GM21390 (cell line): ENCODE measurements at regions not wholly inside any gene's neighbourhood (a gene's known extent, or its start where the extent isn't known, plus 50 kb on each side); places are given as distances from the start of the nearest gene placed in this dataset.
"Not testable (repeated sequence)": the region's sequence is repeated elsewhere in the genome, so short reads cannot be mapped to it uniquely, and the experiment has no call there.

Source experiments
- ATAC-seq: cut with Tn5 transposase; IDR thresholded peaks from one replicate; pipeline ENCODE4 v1.9.1; 2021; ENCODE audit not compliant: unreplicated experiment

DNA sequence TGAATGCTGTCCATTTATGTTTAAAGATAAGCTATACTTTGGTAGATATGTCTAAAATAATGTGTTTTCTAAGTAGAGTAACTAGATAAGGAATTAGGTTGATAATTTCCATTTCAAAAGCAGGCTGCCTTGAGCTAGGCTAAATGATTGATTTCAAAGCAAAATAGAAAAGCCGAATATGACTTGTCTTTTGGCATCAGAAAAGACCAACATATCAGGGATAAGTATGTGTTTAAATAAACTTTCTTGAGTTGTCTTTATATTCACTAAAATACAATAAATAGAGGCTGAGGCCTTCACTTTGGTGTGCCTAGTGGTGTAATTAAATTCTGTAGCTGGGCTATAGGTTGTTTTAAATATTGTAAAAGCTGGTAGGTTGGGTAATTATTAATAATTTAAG, 569.0 kb downstream of the TAF11L14 start:
- ATAC-seq = no peak

DNA sequence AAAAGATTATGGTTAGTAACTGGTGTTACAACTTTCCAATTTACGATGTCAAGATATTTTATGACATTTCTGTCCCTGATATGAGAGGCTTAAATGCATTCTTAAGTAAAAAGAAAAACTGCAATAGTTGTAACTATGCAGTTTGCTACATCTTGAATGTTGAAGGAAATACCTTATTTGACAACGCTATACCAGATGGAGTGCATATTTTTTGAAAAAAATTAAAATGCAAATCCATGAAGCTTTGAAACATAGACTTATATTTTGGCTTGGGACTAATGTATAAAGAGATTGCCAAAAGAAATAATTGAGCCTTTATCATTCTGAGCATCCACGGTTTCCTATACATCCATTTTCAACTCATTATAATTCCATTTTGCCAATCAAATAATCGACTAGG, 579.4 kb downstream of the TAF11L14 start:
- no peak for ATAC-seq

DNA sequence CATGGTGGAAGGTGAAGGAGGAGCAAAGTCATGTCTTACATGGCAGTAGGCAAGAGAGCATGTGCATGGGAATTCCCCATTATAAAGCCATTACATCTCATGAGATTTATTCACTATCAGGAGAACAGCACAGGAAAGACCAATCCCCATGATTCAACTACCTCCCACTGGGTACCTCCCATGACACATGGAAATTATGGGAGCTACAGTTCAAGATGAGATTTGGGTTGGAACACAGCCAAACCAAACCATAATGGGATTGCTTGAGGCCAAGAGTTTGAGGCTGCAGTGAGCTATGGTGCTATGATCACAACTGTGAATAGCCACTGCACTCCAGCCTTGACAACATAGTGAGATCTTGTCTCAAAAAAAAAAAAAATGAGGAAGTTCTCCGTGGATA, 581.8 kb downstream of the TAF11L14 start:
- no peak for ATAC-seq

DNA sequence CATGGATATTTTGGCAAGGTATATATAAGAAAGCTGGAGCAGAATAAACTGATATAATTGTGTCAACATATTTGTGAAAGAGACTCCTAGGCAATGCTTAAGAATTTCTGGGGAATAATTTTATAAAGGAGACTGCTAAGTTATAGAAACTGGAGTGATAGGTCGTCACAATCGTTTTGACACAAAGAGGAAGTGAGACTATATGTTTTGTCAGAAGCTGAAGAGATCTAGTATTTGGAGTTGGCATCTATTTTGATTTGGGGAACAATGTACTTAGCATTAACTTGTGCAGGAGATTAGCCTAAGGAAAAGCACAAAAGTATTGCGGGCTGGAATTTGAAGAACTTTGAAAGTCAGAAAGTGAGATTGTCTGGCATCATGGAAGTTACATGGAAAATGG, 582.5 kb downstream of the TAF11L14 start:
- ATAC-seq = no peak

DNA sequence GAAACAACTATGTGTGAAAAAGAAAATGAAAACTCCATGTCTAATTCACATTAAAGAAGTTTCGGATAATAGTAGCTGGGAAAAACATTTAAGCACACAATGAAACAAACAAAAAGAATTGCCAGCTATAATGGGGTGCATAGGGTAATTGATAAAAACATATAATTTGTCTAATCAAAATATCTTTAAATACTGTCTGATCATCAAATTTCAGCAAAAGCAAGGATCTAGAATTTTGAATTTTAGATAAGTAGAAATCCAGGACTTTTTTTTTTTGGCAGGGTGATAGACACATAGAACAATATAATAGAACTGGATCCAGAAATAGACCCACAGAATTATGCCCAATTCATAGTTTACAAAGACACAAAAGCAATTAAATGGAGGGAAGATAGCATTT, 585.0 kb downstream of the TAF11L14 start:
- no peak for ATAC-seq

DNA sequence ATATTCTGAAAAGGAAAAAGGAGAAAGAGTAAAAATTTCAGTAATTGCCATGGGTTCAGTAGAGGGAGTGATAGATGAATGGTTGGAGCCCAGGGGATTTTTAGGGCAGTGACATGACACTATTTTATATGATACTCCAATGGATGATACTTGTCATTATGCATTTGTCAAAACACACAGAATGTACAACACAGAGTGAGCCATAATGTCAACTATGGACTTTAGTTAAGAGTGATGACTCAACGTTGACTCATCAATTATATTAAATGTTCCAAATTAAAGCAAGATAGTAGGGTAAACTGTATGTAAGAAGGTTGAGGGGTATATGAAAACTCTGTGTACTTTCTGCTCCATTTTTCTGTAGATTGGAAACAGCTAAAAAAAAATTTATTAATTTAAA, 586.4 kb downstream of the TAF11L14 start:
- ATAC-seq = no peak

DNA sequence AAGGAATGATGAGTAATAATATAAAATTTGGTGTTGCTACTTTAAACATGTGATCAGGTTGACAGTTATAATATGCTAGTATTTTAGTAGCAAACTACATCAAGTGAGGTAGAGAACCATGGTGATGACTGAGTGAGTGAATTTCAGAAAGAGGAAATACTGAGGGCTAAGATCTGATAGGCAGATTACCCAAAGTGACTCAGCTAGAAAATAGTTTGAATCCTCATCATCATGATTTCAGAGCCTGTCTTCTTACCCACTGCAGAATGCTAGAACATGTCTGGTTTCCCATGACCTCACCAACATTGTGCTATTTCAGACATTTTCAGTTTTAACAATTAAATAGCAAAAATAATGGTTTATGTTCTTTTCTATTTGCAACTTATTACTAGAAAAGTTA, 602.1 kb downstream of the TAF11L14 start:
- no peak for ATAC-seq

DNA sequence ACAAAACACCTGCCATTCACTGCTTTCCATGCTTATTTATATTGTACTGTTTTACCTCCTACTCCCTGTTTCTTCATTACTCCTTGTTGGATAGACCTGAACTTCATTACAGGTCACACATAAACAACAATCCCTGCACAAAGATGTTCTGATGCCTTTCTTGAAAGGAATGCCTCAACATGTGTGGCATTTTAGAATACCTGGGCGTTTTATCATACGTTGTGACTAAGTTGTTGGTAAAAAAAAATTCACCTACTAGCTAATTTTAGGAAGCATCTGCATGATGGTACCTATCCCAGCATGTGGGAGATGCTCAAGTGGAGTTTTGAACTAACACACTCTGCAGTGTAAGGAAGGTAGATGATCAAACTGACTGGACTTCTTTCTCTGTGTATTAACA, 604.1 kb downstream of the TAF11L14 start:
- no peak for ATAC-seq

DNA sequence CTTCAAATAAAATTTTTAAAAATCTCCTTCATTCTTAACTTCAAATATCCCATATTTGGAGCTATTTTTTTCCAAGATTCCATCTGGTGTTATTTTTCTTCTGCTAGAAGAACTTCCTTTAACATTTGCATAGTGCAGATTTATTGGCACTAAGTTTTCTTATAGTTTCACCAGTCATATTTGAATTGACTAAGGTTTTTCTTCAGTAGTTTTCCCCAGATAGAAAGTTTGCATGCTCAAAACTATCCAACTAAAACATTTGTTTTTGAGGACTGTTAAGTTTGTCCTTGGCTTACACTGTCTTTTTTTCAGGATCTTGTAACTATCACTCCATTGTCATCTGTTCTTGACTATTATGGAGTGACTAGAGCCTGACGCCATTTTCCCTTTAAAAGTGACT, 606.7 kb downstream of the TAF11L14 start:
- ATAC-seq = no peak

DNA sequence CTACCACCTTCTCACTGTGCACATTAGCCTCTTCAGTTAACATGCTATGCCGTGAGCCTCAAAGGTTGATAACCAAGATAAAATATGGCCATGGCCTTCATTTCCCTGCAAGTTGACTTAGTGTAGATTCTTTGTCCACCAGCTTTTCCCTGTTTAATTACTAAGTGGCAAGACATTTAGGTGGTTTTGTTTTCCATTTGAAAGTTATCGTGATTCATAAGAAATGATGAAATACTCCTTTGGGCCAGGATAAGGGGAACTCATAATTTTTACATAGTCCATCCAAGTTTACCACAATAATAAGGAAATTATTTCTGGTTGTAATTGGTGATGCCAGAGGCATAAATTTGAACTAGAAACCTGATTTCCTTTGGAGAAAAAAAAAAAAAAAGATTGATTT, 609.6 kb downstream of the TAF11L14 start:
- ATAC-seq = no peak

DNA sequence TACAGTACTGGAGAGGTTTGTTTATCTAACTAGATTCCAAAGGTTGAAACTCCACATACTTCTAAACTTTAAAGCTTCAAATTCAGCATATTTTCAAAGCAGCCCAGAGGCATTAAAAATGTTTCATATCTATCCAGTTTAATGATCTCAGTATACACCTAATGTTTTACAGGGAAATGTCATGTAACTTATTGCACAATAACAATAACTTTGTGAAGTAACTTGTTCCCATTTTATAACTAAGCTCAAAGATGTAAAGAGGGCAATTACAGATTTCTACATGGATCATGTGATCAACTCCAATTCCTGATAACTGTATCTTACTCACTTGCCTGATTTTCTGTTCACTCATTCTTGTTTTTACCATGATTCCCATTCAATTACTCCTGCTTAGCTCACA, 610.0 kb downstream of the TAF11L14 start:
- no peak for ATAC-seq

DNA sequence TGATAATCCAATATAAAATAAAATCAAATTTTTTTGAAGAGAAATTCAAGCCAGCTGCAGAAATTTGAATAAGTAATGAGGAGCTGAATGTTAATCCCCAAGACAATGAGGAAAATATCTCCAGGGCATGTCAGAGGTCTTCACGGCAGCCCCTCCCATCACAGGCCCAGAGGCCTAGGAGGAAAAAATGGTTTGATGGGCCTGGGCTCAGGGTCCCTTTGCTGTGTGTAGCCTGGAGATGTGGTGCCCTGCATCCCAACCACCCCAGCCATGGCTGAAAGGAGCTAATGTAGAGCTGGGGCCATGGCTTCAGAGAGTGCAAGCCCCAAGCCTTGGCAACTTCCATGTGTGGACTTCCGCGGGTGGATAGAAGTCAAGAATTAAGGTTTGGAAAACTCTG, 618.3 kb downstream of the TAF11L14 start:
- ATAC-seq = no peak

DNA sequence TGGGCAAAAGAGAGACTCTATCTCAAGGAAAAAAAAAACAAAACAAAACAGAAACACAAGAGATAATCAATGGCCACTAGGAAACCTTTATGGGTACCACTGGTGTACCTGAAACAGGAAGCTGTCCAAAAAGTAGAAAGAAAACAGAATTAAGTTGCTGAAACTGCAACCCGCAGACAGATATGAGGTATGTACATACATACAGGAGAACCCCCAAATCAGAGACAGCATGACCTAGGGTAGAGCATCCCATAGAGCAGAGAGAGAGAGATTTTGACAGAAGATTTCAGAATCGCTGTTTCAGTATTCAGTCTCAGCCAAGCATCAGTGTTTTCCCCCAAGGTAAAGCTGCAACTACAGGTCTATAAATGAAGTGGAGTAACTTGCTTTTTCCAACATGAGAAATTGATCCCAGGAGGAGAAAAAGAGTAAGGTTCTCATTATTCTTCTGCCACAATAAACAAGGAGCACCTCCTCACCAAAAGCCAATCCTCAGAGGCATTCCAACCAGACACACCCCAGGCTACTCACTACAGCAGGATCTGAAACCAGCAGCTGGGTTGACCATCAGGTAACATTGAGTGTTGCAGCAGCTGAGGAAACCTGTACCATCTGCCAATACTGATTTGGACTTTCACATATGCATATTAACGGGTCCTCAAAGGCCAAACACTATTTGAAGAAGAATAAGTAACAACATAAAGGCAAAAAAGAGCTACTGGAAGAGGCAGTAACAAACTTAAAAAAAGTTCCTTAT, 630.0 kb downstream of the TAF11L14 start:
- no peak for ATAC-seq

DNA sequence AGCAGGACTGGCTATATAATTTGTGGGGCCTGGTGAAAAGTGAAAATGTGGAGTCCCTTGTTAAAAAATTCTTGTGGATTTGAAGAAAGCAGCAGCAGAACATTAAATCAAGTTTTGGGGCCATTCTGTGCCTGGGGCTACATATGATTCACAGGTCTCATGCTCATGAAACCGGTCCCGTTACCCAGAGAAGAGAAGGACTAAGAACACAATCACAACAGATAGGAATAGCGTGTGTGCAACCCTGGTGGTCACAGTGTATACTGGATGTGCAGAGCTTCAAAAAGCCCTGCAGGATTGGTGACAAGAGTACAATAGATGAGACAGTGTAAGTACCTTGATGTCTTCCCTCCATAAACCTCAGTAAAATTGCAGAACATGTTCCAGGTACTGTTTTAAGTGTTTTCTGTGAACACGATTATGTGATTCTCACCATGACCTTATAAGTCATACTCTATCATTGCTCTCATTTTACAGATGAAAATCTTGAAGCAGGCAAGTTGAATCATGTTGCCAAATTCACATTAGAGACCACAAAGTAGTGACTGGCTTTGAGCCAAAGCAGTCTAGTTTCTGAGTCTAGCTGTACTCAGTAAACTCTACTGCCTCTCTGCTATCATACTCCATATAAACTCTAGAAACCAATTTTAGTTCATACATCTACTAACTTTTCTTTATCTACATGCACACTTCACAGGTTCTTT, 636.5 kb downstream of the TAF11L14 start:
- ATAC-seq = no peak

DNA sequence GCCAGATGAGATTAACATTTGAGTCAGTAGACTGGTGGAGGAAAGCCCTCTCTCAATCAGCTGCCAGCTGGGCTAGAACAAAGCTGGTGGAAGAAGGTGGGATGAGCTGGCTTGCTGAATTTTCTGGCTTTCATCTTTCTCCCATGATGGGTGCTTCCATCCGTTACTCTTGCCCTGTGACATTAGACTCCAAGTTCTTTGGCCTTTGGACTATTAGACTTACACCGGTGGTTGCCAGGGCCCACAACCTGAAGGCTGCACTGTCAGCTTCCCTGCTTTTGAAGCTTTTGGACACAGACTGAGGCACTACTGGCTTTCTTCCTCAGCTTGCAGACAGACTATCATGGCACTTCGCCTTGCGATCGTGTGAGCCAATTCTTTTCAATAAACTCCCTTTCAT, 642.7 kb downstream of the TAF11L14 start:
- no peak for ATAC-seq

DNA sequence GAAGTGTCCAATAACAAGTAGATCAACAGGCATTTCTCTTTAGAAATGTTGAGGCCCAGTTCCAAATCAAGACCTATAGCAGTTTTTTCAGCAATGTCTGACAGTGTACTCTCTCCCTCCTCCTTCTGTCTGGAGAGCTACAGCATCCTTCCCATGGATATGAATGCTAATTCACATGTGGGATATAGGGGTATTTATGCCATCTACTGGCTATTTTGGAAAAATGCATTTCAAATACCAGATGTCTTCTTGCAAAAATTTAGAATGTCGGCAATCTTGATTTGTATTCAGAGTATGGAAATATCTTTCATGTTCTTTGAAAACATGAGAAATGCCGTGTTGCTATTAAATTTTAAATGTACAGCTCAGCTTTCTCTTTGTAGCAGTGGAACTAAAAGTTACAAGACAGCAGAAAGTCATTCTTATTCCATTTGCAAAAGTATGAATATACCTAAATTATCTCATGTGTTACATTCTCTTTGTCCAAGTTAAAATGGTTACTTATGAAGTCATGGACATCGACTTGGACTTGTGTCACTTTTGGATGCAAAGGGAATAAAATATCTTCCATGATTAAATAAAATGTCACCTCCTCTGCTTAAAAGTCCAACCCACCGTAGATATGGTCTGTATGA, 647.8 kb downstream of the TAF11L14 start:
- no peak for ATAC-seq

DNA sequence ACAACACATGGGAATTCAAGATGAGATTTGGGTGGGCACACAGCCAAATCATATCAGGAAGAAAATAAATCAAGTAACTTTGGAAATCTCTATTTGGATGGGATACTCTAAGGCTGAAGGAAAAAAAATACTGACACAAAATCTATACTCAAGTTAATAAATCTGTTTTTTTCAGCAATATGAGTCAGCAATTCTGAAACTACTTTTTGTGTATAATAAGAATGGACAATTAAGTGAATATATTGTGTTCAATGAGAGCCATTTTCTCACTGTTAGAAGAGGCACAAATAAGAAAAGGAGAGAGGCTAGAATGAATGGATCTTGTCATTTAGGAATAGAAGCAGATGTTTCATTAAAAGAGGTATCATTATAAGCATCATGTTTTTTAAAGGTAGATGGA, 651.0 kb downstream of the TAF11L14 start:
- ATAC-seq = no peak

DNA sequence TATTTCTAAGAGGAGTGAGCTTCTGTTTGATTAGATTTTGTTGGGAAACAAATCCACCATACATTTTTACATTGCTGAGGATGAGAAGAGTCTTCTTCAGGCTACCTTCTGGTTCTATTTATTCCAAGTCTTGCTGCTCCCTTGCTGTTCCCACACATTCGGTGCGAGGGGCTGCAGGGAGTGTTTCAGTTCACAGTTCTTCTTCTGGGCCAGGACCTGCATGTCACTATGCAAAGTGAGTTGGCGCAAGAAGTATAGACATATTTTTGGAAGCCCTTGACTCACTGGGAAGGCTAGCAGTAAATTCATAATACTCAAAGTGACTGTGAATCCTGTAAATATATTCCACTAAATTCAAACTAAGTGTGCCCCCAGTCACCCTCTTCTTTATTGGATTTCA, 657.9 kb downstream of the TAF11L14 start:
- ATAC-seq = no peak

DNA sequence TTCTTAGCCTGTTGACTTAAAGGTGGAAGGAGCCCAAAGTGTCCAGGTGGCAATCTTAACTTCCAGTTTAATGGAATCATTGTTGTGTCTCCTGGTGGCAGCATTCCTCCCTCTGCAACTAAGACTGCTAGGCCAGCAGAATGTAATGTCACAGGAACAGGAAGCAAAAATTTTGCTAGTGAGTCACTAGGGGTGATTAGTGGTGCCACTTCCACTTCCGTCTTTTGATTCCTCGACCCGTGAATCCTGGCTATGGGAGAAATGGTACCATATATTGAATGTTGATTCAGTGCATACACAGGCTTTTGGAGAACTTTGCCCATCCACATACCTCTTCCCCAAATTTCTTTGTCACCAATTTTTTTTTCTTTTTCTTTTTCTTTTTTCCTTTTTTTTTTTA, 661.4 kb downstream of the TAF11L14 start:
- not testable (repeated sequence) for ATAC-seq

DNA sequence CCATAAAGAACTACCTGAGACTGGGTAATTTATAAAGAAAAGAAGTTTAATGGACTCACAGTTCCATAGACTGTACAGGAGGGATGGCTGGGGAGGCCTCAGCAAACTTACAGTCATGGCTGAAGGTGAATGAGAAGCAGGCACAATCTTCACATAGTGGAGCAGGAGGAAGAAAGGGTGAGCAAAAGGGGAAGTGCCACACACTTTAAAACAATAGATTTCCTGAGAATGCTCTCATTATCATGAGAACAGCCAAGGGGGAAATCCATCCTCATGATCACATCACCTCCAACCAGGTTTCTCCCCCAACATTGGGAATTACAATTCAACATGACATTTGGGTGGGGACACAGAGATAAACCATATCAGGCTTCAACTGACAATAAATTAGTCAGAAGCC, 664.9 kb downstream of the TAF11L14 start:
- ATAC-seq = no peak

DNA sequence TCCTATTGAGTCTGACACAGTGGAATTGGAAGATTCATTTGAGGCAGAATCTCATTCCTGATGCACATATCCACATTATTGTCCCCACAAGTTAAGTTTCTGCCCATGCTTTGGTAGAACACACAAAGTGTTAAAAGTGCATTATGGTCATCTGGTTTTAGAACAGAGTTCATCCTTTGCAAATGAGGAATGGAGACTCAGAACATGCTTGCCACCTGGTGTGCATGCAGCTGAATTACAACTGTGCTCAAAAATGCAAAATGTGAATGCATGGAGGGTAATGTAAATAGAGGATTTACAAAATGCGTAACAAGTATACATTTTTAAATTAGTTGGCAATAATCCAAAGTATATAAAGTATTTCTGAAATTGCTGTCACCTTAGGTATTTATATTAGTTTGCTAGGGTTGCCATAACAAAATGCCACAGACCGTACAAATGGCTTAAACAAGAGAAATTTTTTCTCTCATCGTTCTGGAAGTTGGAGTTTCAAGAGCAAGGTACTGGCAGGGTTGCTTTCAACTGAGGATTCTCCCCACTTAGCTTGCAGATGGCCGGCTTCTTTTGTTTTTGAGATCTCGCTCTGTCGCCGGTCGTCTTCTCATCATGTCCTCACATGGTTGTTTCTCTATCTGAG, 671.1 kb downstream of the TAF11L14 start:
- ATAC-seq = no peak

DNA sequence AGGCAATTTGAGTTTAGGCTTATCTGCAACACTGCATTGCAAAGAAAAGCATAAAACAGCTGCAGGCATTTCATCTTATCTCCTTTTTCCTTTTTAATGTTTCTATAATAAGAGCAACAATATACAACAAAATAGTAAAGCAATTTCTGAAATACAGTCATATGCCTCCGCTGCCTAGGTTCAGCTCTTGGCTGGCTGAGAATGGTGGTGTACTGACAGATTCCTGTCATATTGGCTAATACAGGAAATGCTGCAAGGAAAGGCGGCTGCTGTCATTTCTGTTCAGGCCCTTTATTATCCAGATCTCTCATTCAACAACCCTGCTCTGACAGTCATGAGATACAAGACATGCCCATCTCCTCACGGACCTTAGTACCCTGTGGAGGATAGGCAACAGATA, 677.0 kb downstream of the TAF11L14 start:
- ATAC-seq = no peak
